Lower leg skin (tissue), 3 donors: ENCODE measurements at regions not wholly inside any gene's neighbourhood (a gene's known extent, or its start where the extent isn't known, plus 50 kb on each side); places are given as distances from the start of the nearest gene placed in this dataset.
"Not testable (repeated sequence)": the region's sequence is repeated elsewhere in the genome, so short reads cannot be mapped to it uniquely, and the experiment has no call there.

Experiments
- POLR2A ChIP-seq, 2 donors: fragments of 450-650 bp; IDR thresholded peaks; one replicate each; pipeline ENCODE4 v1.6.1; 2016 to 2017; ENCODE audit warnings: antibody characterized with exemption in 2 of 2, mild to moderate bottlenecking in 1 of 2, moderate library complexity in 1 of 2
- TF ChIP-seq, protein P1 (sequence below), 3 donors: fragments of 450-650 bp; IDR thresholded peaks; one replicate each; pipeline ENCODE4 v1.5.1; 2016; ENCODE audit warnings: antibody characterized with exemption in 3 of 3, mild to moderate bottlenecking in 3 of 3, moderate library complexity in 2 of 3

DNA sequence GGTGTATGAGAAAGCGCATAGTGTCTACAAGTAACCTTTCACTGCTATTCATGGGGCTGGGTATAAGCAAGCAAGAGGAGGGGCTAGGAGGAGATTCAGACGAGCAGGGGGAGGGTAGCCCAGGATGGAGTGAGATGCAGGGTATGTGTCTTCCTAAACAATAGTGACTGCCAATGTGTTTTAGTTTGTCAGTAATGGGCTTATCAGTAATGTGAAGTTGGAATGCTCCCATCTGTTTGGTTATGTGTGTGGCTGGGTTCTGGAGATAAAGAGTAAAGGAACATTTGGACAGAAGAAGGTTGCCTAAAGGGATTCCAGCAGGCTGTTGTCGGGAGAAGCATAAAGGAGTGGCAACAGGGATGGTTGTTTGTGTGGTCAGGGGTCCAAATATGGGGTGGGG, 62.7 kb upstream of the EZR start:
- TF ChIP-seq, protein P1, sequence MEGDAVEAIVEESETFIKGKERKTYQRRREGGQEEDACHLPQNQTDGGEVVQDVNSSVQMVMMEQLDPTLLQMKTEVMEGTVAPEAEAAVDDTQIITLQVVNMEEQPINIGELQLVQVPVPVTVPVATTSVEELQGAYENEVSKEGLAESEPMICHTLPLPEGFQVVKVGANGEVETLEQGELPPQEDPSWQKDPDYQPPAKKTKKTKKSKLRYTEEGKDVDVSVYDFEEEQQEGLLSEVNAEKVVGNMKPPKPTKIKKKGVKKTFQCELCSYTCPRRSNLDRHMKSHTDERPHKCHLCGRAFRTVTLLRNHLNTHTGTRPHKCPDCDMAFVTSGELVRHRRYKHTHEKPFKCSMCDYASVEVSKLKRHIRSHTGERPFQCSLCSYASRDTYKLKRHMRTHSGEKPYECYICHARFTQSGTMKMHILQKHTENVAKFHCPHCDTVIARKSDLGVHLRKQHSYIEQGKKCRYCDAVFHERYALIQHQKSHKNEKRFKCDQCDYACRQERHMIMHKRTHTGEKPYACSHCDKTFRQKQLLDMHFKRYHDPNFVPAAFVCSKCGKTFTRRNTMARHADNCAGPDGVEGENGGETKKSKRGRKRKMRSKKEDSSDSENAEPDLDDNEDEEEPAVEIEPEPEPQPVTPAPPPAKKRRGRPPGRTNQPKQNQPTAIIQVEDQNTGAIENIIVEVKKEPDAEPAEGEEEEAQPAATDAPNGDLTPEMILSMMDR (IDR thresholded peaks at IDR 0.05), result not testable (repeated sequence)
- not testable (repeated sequence) for TF ChIP-seq POLR2A (IDR thresholded peaks at IDR 0.05)
